ENCODE measurements at regions not wholly inside any gene's neighbourhood (a gene's known extent, or its start where the extent isn't known, plus 50 kb on each side); places are given as distances from the start of the nearest gene placed in this dataset.

GRCh38 chr6:158911746-158912480 lies 88.1 kb downstream of the RSPH3 start:
- Histone ChIP-seq H3K36me3 (ENCODE audit: control insufficient read depth, insufficient read depth, low read length) (no peaks in the 10 kb centered on the region), H3K27ac (ENCODE audit: low read depth, low read length) (no peak overlapping the region), H3K4me3 (ENCODE audit: low read length) (no peak overlapping the region), H3K9ac (ENCODE audit: extremely low read depth, low read length, poor library complexity, severe bottlenecking) (no peak overlapping the region), H3K9me3 (ENCODE audit: control insufficient read depth, low read length) (no peaks in the 10 kb centered on the region), H3K4me1 (ENCODE audit: control insufficient read depth, insufficient read depth, low read length) (no peaks in the 10 kb centered on the region), H3K27me3 (ENCODE audit: control insufficient read depth, insufficient read depth, low read length, poor library complexity, severe bottlenecking) (no peaks in the 10 kb centered on the region)
- Mint-ChIP-seq H3K4me1 (peaks cover 18% of the 10 kb centered on the region), H3K27me3 (ENCODE audit: insufficient read depth) (no peaks in the 10 kb centered on the region), H3K9me3 (peaks cover 6% of the 10 kb centered on the region), H3K4me3 (no peak overlapping the region), H3K27ac (no peak overlapping the region), H3K36me3 (ENCODE audit: low read depth) (no peaks in the 10 kb centered on the region)
- WGBS, 2 experiments (ENCODE audit: insufficient coverage in 1 of 2, insufficient read length in 1 of 2) = 83 to 92% methylated on average over 3 to 5 of the region's 5 CpGs
- no peak for DNase-seq
- no peak for TF ChIP-seq CTCF (conservative IDR thresholded peaks at IDR 0.05)

GRCh38 chr6:158910484-158911440 lies 89.2 kb downstream of the RSPH3 start:
- DNase-seq = peak; percentile 84
- WGBS, 2 experiments (ENCODE audit: insufficient coverage in 1 of 2, insufficient read length in 1 of 2) = 49 to 53% methylated on average over 5 to 12 of the region's 12 CpGs
- Histone ChIP-seq H3K4me3 (ENCODE audit: low read length) (no peak overlapping the region), H3K9me3 (ENCODE audit: control insufficient read depth, low read length) (peaks cover 8% of the 10 kb centered on the region), H3K36me3 (ENCODE audit: control insufficient read depth, insufficient read depth, low read length) (no peaks in the 10 kb centered on the region), H3K27ac (ENCODE audit: low read depth, low read length) (peak overlapping the region; percentile 59), H3K4me1 (ENCODE audit: control insufficient read depth, insufficient read depth, low read length) (no peaks in the 10 kb centered on the region), H3K9ac (ENCODE audit: extremely low read depth, low read length, poor library complexity, severe bottlenecking) (no peak overlapping the region), H3K27me3 (ENCODE audit: control insufficient read depth, insufficient read depth, low read length, poor library complexity, severe bottlenecking) (no peaks in the 10 kb centered on the region)
- peak; percentile 42 for TF ChIP-seq CTCF (conservative IDR thresholded peaks at IDR 0.05)
- Mint-ChIP-seq H3K27me3 (ENCODE audit: insufficient read depth) (no peaks in the 10 kb centered on the region), H3K36me3 (ENCODE audit: low read depth) (no peaks in the 10 kb centered on the region), H3K27ac (peak overlapping the region; percentile 71), H3K4me3 (no peak overlapping the region), H3K9me3 (peaks cover 15% of the 10 kb centered on the region), H3K4me1 (peaks cover 18% of the 10 kb centered on the region)

- Mint-ChIP-seq H3K4me1 (peaks cover 18% of the 10 kb centered on the region), H3K9me3 (peaks cover 23% of the 10 kb centered on the region), H3K4me3 (no peak overlapping the region), H3K36me3 (ENCODE audit: low read depth) (no peaks in the 10 kb centered on the region), H3K27me3 (ENCODE audit: insufficient read depth) (no peaks in the 10 kb centered on the region), H3K27ac (no peak overlapping the region)
- TF ChIP-seq CTCF (conservative IDR thresholded peaks at IDR 0.05) = no peak
- Histone ChIP-seq H3K9ac (ENCODE audit: extremely low read depth, low read length, poor library complexity, severe bottlenecking) (no peak overlapping the region), H3K27me3 (ENCODE audit: control insufficient read depth, insufficient read depth, low read length, poor library complexity, severe bottlenecking) (no peaks in the 10 kb centered on the region), H3K36me3 (ENCODE audit: control insufficient read depth, insufficient read depth, low read length) (no peaks in the 10 kb centered on the region), H3K27ac (ENCODE audit: low read depth, low read length) (no peak overlapping the region), H3K4me1 (ENCODE audit: control insufficient read depth, insufficient read depth, low read length) (no peaks in the 10 kb centered on the region), H3K9me3 (ENCODE audit: control insufficient read depth, low read length) (peaks cover 16% of the 10 kb centered on the region), H3K4me3 (ENCODE audit: low read length) (no peak overlapping the region)
- WGBS, 2 experiments (ENCODE audit: insufficient coverage in 1 of 2, insufficient read length in 1 of 2) = 73% methylated on average over 9 to 11 of the region's 13 CpGs
- DNase-seq = peak; percentile 54
These were observed 90.1 kb downstream of the RSPH3 start for GRCh38 chr6:158909938-158910337.

Measured in endodermal cell (in vitro differentiated cells).